ENCODE measurements at regions not wholly inside any gene's neighbourhood (a gene's known extent, or its start where the extent isn't known, plus 50 kb on each side); places are given as distances from the start of the nearest gene placed in this dataset.

GRCh38 chr5:72619251-72619650 is 112.0 kb upstream of the ZNF366 start:
- TF ChIP-seq CTCF (conservative IDR thresholded peaks at IDR 0.05) (no peak), ZFX (IDR thresholded peaks at IDR 0.05) (no peak)

Data from C4-2B (cell line).